ENCODE measurements at regions not wholly inside any gene's neighbourhood (a gene's known extent, or its start where the extent isn't known, plus 50 kb on each side); places are given as distances from the start of the nearest gene placed in this dataset.

- no peaks in the 10 kb centered on the region for H3K79me1 ChIP-seq (ENCODE audit: insufficient read depth, low read depth, low read length, poor library complexity, severe bottlenecking)
- no peak overlapping the region for H3K23ac ChIP-seq (ENCODE audit: insufficient read length, low read depth, low read length)
- DNase-seq, result peak; percentile 79
- no peak overlapping the region for H2BK5ac ChIP-seq (ENCODE audit: insufficient read length, low read length)
- H3K79me2 ChIP-seq (ENCODE audit: insufficient read depth, low read length), result no peaks in the 10 kb centered on the region
- H3K4me1 Mint-ChIP-seq, result peaks cover 37 to 41% of the 10 kb centered on the region in 2 experiments
- no peaks in the 10 kb centered on the region for H3K23me2 ChIP-seq (ENCODE audit: insufficient read length, low read depth, low read length, poor library complexity, severe bottlenecking)
- no peak overlapping the region for H3K27ac ChIP-seq (ENCODE audit: insufficient read length, low read depth, low read length)
- no peak overlapping the region for H4K8ac ChIP-seq (replicated peaks; ENCODE audit: insufficient read length, low read depth, low read length)
- peaks cover 12% of the 10 kb centered on the region; the same call in 1 of the 2 replicates for H3K4me1 ChIP-seq (ENCODE audit: insufficient read depth, low read length)
- no peak overlapping the region for H3K4me3 Mint-ChIP-seq
- H3K4me2 ChIP-seq (ENCODE audit: insufficient read depth, insufficient read length, low read length), result no peak overlapping the region
- no peaks in the 10 kb centered on the region; a peak in 1 of 7 replicates for H3K36me3 Mint-ChIP-seq (ENCODE audit: insufficient read depth in 1 of 3, low read depth in 3 of 3)
- H4K20me1 ChIP-seq (ENCODE audit: control insufficient read depth, insufficient read depth, insufficient read length), result no peaks in the 10 kb centered on the region
- H3K9ac ChIP-seq (ENCODE audit: extremely low read depth, insufficient read length, low read length), result no peak overlapping the region
- no peak overlapping the region; a peak in 2 of 7 replicates for H3K27ac Mint-ChIP-seq
- TF ChIP-seq, protein P1, sequence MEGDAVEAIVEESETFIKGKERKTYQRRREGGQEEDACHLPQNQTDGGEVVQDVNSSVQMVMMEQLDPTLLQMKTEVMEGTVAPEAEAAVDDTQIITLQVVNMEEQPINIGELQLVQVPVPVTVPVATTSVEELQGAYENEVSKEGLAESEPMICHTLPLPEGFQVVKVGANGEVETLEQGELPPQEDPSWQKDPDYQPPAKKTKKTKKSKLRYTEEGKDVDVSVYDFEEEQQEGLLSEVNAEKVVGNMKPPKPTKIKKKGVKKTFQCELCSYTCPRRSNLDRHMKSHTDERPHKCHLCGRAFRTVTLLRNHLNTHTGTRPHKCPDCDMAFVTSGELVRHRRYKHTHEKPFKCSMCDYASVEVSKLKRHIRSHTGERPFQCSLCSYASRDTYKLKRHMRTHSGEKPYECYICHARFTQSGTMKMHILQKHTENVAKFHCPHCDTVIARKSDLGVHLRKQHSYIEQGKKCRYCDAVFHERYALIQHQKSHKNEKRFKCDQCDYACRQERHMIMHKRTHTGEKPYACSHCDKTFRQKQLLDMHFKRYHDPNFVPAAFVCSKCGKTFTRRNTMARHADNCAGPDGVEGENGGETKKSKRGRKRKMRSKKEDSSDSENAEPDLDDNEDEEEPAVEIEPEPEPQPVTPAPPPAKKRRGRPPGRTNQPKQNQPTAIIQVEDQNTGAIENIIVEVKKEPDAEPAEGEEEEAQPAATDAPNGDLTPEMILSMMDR (conservative IDR thresholded peaks at IDR 0.05), result no peak
- no peak overlapping the region for H2BK12ac ChIP-seq (ENCODE audit: insufficient read length, low read depth, low read length)
- H3K9me3 ChIP-seq (ENCODE audit: control insufficient read depth, low read depth, low read length), result no peaks in the 10 kb centered on the region
- no peaks in the 10 kb centered on the region for H3K27me3 Mint-ChIP-seq (ENCODE audit: low read depth)
- H2BK20ac ChIP-seq (ENCODE audit: low read depth, low read length, poor library complexity, severe bottlenecking), result no peak overlapping the region
- no peak overlapping the region for H4K5ac ChIP-seq (ENCODE audit: insufficient read length, low read depth, low read length)
- H3K4ac ChIP-seq (ENCODE audit: low read depth, low read length), result no peak overlapping the region
- H3K18ac ChIP-seq (ENCODE audit: insufficient read length, low read depth, low read length), result no peak overlapping the region
- H2AFZ ChIP-seq (ENCODE audit: low read length), result no peak overlapping the region
- H3K56ac ChIP-seq (ENCODE audit: insufficient read length, low read depth, low read length), result no peak overlapping the region
- H2BK120ac ChIP-seq (ENCODE audit: low read depth, low read length, poor library complexity, severe bottlenecking), result no peak overlapping the region
- H4K91ac ChIP-seq (ENCODE audit: insufficient read length, low read depth, low read length), result no peak overlapping the region
- H3K9me3 Mint-ChIP-seq, result peaks cover under 1 to 2% of the 10 kb centered on the region in 2 experiments; a peak in 2 of 5 replicates
- no CpG with 5 or more reads among the region's 36 CpGs for WGBS (ENCODE audit: extremely low coverage, insufficient read length, low lambda C conversion rate)
- no peak overlapping the region for H2AK5ac ChIP-seq (ENCODE audit: insufficient read length, low read length)
- no peak overlapping the region; the same call in 1 of the 2 replicates for H3K14ac ChIP-seq (ENCODE audit: insufficient read depth, low read length)
- no peaks in the 10 kb centered on the region for H3K27me3 ChIP-seq (ENCODE audit: insufficient read depth, low read length)
- no peak overlapping the region for H3T11ph ChIP-seq (ENCODE audit: low read length)
- no peak overlapping the region for H2BK15ac ChIP-seq (ENCODE audit: low read depth, low read length)
Observed at GRCh38 chr11:70544774-70545609, 146.7 kb downstream of the CTTN start.
